GM18511 (cell line): ENCODE measurements at regions not wholly inside any gene's neighbourhood (a gene's known extent, or its start where the extent isn't known, plus 50 kb on each side); places are given as distances from the start of the nearest gene placed in this dataset.

Experiments
- ATAC-seq: cut with Tn5 transposase; IDR thresholded peaks from one replicate; pipeline ENCODE4 v1.9.1; 2021; ENCODE audit warnings: mild to moderate bottlenecking, moderate library complexity; ENCODE audit not compliant: unreplicated experiment

GRCh38 chr3:102529452-102529851 is 94.6 kb downstream of the ZPLD1 start:
- no peak for ATAC-seq

- no peak for ATAC-seq
Measured at GRCh38 chr3:102530415-102531181, 95.8 kb downstream of the ZPLD1 start.

DNA sequence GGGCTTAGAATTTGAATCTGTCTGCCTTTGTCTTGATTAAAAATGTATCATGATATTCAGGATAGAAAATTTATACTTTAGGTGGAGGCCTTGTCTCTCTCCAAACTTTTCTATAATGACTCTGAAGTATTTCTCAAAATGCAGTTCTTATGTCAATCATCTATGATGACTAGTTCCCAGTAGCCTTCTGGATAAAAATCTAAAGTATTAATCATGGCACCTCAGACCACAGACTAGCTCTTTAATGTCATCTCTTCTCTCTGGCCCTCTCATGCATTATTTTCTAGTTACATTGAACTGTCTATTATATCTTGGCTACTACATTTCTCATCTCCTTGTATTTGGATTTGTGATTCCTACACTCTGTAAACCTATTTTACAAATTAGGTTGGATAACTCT is 96.9 kb downstream of the ZPLD1 start:
- ATAC-seq, result no peak

- ATAC-seq, result no peak
Measured at GRCh38 chr3:102532901-102533300, 98.1 kb downstream of the ZPLD1 start.

- ATAC-seq, result no peak
Measured at GRCh38 chr3:102533784-102534183, 99.0 kb downstream of the ZPLD1 start.

GRCh38 chr3:102536456-102536855 is 101.6 kb downstream of the ZPLD1 start:
- ATAC-seq, result peak; percentile 80

DNA sequence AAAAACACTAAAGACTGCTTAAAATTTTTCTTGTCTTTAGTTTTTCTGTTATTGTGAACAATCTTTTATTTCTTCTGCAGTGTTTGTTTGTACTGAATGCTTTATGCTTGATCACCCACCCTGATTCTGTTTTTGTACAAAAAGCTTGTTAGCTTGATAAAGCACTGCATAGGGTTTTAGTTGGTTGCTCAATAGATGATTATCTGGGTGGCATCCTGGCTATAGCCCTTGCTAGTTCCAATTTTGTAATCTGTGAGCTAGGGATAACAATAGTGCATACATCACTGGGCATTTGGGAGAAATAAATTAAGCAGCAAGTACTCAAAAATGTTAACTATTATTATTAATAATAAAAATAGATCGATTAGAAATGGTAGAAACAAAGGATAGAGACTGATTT is 102.3 kb downstream of the ZPLD1 start:
- no peak for ATAC-seq

- no peak for ATAC-seq
Measured at GRCh38 chr3:102544741-102545140, 109.9 kb downstream of the ZPLD1 start.

DNA sequence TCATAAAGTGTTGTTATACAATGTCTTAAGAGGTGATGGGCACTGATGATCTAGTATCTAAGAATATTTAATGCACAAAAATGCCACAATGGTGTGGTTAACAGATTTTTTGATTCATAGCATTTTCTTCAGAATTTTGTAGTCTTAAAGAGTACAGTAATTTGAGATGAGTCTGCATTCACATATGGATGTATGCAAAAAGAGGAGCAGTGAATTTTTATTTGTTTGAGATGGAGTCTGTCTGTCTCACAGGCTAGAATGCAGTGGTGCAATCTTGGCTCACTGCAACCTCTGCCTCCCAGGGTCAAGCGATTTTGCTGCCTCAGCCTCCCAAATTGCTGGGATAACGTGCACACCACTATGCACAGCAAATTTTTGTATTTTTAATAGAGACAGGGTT is 110.5 kb downstream of the ZPLD1 start:
- ATAC-seq, result no peak

DNA sequence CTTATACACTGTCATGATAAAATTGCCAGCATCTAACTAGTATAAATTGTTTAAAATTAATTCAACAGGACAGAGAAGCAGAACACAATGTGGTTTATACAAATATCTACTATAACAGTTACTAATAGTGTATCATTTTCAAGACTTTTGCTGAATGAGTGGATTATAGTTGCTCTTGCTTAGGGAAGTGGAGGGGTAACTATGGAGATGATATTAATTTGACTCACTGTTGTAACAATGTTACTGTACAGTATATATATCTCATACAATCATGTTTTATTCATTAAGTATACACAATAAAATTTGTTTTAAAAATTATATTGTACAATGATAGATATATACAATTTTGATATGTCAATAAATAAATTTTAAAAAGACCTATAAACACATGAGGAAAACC is 119.1 kb downstream of the ZPLD1 start:
- ATAC-seq, result no peak

GRCh38 chr3:102570511-102570910 is 135.7 kb downstream of the ZPLD1 start:
- no peak for ATAC-seq

GRCh38 chr3:102571006-102571405 is 136.2 kb downstream of the ZPLD1 start:
- no peak for ATAC-seq

- no peak for ATAC-seq
Measured at GRCh38 chr3:102571720-102572384, 137.0 kb downstream of the ZPLD1 start.

DNA sequence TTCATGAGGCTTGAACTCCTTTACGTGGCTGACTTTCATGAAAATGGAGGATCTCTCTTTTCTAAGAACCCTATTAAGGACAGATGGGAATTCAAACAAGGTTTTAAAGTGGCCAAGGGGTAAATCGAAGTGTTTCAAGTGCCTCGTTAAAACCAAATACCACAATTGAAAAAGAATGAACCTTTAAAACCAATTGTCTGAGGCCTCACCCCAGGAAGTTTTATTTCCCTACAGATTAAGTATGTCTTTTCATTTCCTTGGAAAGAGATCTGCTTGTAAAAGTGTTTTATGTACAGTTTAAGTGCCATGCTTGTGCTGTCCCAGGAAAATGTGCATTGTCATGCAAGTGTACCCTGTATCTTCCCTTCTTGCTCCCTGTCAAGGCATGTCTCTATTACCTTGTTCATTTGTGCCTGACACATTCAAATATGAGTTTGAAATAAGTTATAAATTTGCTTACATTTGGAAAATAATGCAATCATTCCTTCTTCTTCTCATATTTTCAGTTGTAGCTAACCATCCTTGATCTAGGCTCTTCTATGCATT is 138.7 kb downstream of the ZPLD1 start:
- no peak for ATAC-seq

- ATAC-seq, result no peak
Measured at GRCh38 chr3:102574355-102574754, 139.5 kb downstream of the ZPLD1 start.

- no peak for ATAC-seq
Measured at GRCh38 chr3:102576651-102577050, 141.8 kb downstream of the ZPLD1 start.

DNA sequence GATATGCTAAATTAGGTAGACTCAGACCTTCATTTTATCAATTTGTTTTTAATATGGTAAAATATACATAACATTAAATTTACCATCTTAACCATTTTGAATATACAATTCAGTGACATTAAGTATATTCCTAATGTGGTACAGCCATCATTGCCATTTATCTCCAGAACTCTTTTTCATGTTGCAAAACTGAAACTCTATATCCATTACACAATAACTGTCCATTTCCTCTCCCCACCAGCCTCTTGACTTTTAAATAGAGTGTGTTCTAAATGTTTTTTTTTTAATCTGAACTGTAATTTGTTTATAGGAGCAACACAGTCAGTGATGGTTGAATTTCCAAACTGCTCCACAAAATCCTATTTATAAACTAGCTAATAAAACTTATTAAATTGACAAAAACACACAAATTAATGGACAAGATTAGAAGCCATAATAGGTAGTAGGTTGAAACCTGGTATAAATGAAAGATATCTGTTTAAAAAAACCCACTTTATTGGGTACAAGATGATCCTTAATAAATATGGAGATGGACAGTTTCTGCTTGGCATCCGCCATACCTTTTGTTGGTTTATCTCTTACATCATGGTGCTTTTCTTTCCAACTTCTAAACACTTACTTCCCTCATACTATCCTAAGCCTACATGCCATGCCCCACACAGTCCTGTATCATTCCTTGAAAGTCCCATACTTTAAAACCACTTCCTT is 142.4 kb downstream of the ZPLD1 start:
- ATAC-seq, result no peak

- ATAC-seq, result no peak
Measured at GRCh38 chr3:102580760-102581159, 145.9 kb downstream of the ZPLD1 start.

DNA sequence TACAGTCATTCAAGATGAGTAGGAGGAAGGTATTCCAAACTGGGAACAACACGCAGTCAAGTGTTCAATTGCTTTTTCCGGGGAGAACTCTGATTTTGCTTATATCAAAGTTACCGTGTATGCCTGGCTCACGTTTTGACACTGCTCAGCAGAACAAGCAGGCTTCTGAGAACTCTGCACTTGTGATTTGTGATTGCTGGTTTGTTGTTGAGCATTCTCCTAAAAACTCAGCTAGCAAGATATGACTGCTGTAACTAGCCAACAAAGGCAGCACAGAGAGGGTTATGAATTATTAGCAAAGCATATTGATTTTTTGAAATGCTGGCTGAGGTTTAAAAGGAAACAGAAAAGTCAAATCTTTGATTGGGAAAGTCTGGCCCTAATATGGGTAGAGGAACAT is 151.7 kb downstream of the ZPLD1 start:
- no peak for ATAC-seq

GRCh38 chr3:102593812-102594602 is 159.2 kb downstream of the ZPLD1 start:
- no peak for ATAC-seq

DNA sequence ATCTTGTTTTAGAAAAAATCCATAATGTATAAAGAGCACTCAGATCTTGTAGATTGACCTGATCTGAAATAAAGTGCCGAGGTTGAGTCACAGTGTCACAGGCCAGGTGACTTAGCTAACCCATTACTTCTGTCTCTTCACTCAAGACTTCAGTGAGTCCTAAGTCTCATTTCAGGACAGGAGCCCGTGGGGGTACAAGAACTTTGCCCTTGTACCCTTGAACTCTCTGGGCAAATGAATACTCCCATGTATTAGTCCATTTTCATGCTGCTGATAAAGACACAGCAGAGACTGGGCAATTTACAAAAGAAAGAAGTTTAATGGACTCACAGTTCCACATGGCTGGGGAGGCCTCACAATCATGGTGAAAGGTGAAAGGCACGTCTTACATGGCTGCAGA is 160.2 kb downstream of the ZPLD1 start:
- no peak for ATAC-seq
